Ovary (tissue), 7 donors: ENCODE measurements at regions not wholly inside any gene's neighbourhood (a gene's known extent, or its start where the extent isn't known, plus 50 kb on each side); places are given as distances from the start of the nearest gene placed in this dataset.

Experiments used
- DNase-seq, 5 donors: peaks; one replicate each; pipeline ENCODE4 v3.0.0-alpha.2; 2019 to 2020
- H3K27ac ChIP-seq, 2 donors: fragments of 200-600 bp; one replicate each; pipeline versions ENCODE4 v1.5.1 to v1.8.0; 2019 to 2022
- H3K27me3 ChIP-seq: fragments of 200-600 bp; one replicate; pipeline ENCODE4 v1.8.0; 2022
- H3K36me3 ChIP-seq: fragments of 200-600 bp; sonication (generic); one replicate; pipeline ENCODE4 v1.5.1; 2019
- H3K4me1 ChIP-seq: one replicate; pipeline ENCODE4 v1.8.1; 2013; ENCODE audit warnings: mild to moderate bottlenecking, moderate library complexity; ENCODE audit not compliant: insufficient read depth
- H3K4me3 ChIP-seq: fragments of 200-600 bp; sonication (generic); one replicate; pipeline ENCODE4 v1.5.1; 2017
- H3K9me3 ChIP-seq, 2 donors: fragments of 200-600 bp in 1 of 2; sonication (generic) in 1 of 2; one replicate each; pipeline versions ENCODE4 v1.5.1 to v1.8.1; 2013 to 2019; ENCODE audit warnings: mild to moderate bottlenecking in 1 of 2, moderate library complexity in 1 of 2
- EP300 ChIP-seq: sonication (generic); formaldehyde crosslinking; IDR thresholded peaks from one replicate; pipeline ENCODE4 v1.6.1; 2017; ENCODE audit warnings: antibody characterized with exemption
- POLR2A ChIP-seq: fragments of 450-650 bp; IDR thresholded peaks from one replicate; pipeline ENCODE4 v1.6.1; 2017; ENCODE audit warnings: antibody characterized with exemption, mild to moderate bottlenecking, moderate library complexity
- WGBS, 3 donors: extraction: QIAGEN DNeasy Blood & Tissue Kit in 1 of 3; methylation state at CpG; one replicate each; pipeline versions ENCODE4 v1.1.5 to v1.1.7; 2013 to 2017; 5-methylcytosine and 5-hydroxymethylcytosine counted together
- intact Hi-C, 4 donors: fragments of 100-400 bp; cut with DNase I; formaldehyde crosslinking; loops; one replicate each; pipeline versions ENCODE4 v1.11.0 to v1.15.1; 2022 to 2023
- TF ChIP-seq, protein P1 (sequence below), 3 donors: fragments of 450-650 bp in 2 of 3; fragments of 200-600 bp in 1 of 3; IDR thresholded peaks; one replicate each; pipeline versions ENCODE4 v1.5.1 to v1.8.0; 2016 to 2022; ENCODE audit warnings: antibody characterized with exemption in 3 of 3, mild to moderate bottlenecking in 1 of 3
- donor health status: DM: no; HTN: no; CAD: no; lungs with moderate emphysema.
- donor health status: DM: no; HTN: no; CAD: no.
- donor health status: Bipolar disorder and iron deficiency.
- donor health status: DM: no; HTN: no; CAD: no.
- donor health status: DM: yes; HTN: yes; CAD: no.

GRCh38 chr20:10762216-10762615 is 88.4 kb upstream of the JAG1 start:
- DNase-seq = no peak
- no peak for TF ChIP-seq POLR2A
- TF ChIP-seq, protein P1, sequence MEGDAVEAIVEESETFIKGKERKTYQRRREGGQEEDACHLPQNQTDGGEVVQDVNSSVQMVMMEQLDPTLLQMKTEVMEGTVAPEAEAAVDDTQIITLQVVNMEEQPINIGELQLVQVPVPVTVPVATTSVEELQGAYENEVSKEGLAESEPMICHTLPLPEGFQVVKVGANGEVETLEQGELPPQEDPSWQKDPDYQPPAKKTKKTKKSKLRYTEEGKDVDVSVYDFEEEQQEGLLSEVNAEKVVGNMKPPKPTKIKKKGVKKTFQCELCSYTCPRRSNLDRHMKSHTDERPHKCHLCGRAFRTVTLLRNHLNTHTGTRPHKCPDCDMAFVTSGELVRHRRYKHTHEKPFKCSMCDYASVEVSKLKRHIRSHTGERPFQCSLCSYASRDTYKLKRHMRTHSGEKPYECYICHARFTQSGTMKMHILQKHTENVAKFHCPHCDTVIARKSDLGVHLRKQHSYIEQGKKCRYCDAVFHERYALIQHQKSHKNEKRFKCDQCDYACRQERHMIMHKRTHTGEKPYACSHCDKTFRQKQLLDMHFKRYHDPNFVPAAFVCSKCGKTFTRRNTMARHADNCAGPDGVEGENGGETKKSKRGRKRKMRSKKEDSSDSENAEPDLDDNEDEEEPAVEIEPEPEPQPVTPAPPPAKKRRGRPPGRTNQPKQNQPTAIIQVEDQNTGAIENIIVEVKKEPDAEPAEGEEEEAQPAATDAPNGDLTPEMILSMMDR (IDR thresholded peaks at IDR 0.05) = no peak
- no peak for TF ChIP-seq EP300
- H3K4me3 ChIP-seq = no peak overlapping the region
- no peaks in the 10 kb centered on the region for H3K9me3 ChIP-seq
- no peak overlapping the region for H3K27ac ChIP-seq
- H3K27me3 ChIP-seq = no peaks in the 10 kb centered on the region
- H3K4me1 ChIP-seq = no peaks in the 10 kb centered on the region
- 73 to 90% (median 80%) methylated on average over 2 of the region's 2 CpGs for WGBS, 3 donors
- no peaks in the 10 kb centered on the region for H3K36me3 ChIP-seq
- intact Hi-C loops = no loop called here

DNA sequence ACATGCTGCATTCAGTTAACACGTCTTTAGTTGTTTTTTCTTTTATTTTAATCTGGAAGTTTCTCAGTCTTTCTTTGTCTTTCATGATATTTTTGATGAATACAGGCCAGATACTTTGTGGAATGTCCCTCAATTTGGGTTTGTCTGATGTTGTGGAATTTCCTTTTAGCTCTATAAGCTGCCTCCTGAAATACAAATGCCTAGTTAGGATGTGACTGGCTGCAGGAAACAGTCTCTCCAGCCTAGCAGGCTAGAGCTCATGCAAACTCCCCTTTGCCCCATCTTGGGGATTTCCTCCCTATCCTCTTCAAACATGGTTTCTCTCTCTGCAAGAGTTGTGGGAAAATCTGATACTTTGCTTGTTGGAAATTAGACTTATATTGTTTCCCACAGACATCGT is 89.3 kb upstream of the JAG1 start:
- 41 to 52% (median 46%) methylated on average over 2 of the region's 2 CpGs for WGBS, 3 donors
- H3K27ac ChIP-seq = no peak overlapping the region
- DNase-seq = no peak
- H3K27me3 ChIP-seq = no peaks in the 10 kb centered on the region
- H3K4me1 ChIP-seq = no peaks in the 10 kb centered on the region
- no peaks in the 10 kb centered on the region for H3K36me3 ChIP-seq
- H3K9me3 ChIP-seq = no peaks in the 10 kb centered on the region
- H3K4me3 ChIP-seq = no peak overlapping the region
- intact Hi-C loops = no loop called here
- TF ChIP-seq EP300 (no peak), POLR2A (no peak)
- TF ChIP-seq, protein P1 (IDR thresholded peaks at IDR 0.05) = no peak

DNA sequence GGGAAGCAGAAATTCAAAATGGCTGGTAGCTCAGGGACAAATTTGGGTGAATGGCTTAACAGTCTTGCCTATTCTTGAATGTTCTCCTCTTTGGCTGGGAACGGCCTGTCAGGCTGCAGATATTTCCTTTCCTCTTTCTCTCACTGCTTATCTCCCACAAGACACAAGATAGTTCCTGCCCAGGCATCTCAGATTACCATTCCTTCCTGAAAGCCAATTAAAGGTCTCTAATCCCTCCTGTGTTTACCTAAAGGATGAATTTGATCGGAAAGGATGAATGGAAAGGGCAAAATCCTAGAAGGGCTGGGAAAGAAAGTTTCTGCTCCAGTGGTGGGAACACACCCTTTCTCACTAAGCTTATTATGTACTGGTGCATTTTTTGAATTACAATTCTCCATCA is 95.9 kb upstream of the JAG1 start:
- Histone ChIP-seq H3K9me3 (no peaks in the 10 kb centered on the region), H3K36me3 (no peaks in the 10 kb centered on the region), H3K27ac (no peak overlapping the region), H3K4me1 (no peaks in the 10 kb centered on the region), H3K4me3 (no peak overlapping the region), H3K27me3 (no peaks in the 10 kb centered on the region)
- DNase-seq = no peak
- no peak for TF ChIP-seq EP300
- TF ChIP-seq POLR2A = no peak
- TF ChIP-seq, protein P1 (IDR thresholded peaks at IDR 0.05) = no peak
- 42 to 58% (median 44%) methylated on average over 2 of the region's 2 CpGs for WGBS, 3 donors
- intact Hi-C loops = no loop called here

DNA sequence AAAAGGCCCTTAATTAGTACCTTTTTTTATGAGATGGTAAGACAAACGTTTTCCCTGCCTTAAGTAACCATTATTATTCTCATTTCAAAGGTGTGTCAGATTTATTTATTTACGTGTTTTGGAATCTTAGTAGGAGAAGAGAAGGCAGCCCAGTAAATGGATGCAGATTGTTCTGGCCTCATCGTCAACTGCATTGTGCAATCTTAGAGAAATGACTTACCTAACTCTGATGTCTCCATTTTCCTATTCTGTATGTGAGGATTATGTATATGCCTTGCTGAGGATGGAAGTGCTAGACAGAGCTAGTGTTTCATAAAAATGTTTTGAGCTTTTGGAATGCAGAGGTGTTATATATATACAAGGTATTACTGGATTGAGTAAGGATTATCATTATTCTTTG is 97.0 kb upstream of the JAG1 start:
- Histone ChIP-seq H3K9me3 (no peaks in the 10 kb centered on the region), H3K36me3 (no peaks in the 10 kb centered on the region), H3K27me3 (no peaks in the 10 kb centered on the region), H3K4me1 (no peaks in the 10 kb centered on the region), H3K4me3 (no peak overlapping the region), H3K27ac (no peak overlapping the region)
- no peak for TF ChIP-seq EP300
- no peak for TF ChIP-seq POLR2A
- TF ChIP-seq, protein P1 (IDR thresholded peaks at IDR 0.05) = no peak
- WGBS, 3 donors = 88 to 90% (median 89%) methylated on average over 3 of the region's 3 CpGs
- intact Hi-C loops = no loop called here
- DNase-seq = no peak
